COR-L47 (cell line): ENCODE measurements at regions not wholly inside any gene's neighbourhood (a gene's known extent, or its start where the extent isn't known, plus 50 kb on each side); places are given as distances from the start of the nearest gene placed in this dataset.
A peak's percentile ranks its signal among the peaks of the same experiment; 100 is the strongest.
"Not testable (repeated sequence)": the region's sequence is repeated elsewhere in the genome, so short reads cannot be mapped to it uniquely, and the experiment has no call there.

Source experiments
- DNase-seq: peaks from one replicate; lab custom pipeline; 2025; lab: John Stamatoyannopoulos, UW

- DNase-seq = not testable (repeated sequence)
Observed at GRCh38 chr7:76117306-76117991, 69.5 kb downstream of the MDH2 start.

- DNase-seq = not testable (repeated sequence)
Observed at GRCh38 chr7:76118253-76119036, 70.5 kb downstream of the MDH2 start.

- DNase-seq = no peak
Observed at GRCh38 chr7:76121044-76121443, 73.1 kb downstream of the MDH2 start.

- DNase-seq = no peak
Observed at GRCh38 chr7:76122516-76123239, 74.8 kb downstream of the MDH2 start.

- DNase-seq = no peak
Observed at GRCh38 chr7:76123316-76123715, 75.4 kb downstream of the MDH2 start.

- DNase-seq = no peak
Observed at GRCh38 chr7:76125560-76125959, 76.1 kb upstream of the SRRM3 start.

GRCh38 chr7:76126632-76127031 lies 75.1 kb upstream of the SRRM3 start:
- no peak for DNase-seq

- DNase-seq = no peak
Observed at GRCh38 chr7:76129366-76129765, 72.3 kb upstream of the SRRM3 start.

GRCh38 chr7:76129836-76130235 lies 71.9 kb upstream of the SRRM3 start:
- DNase-seq = no peak

- peak; percentile 50 for DNase-seq
Observed at GRCh38 chr7:76130661-76131060, 71.0 kb upstream of the SRRM3 start.

GRCh38 chr7:76131887-76132286 lies 69.8 kb upstream of the SRRM3 start:
- not testable (repeated sequence) for DNase-seq

- DNase-seq = no peak
Observed at GRCh38 chr7:76133164-76133775, 68.4 kb upstream of the SRRM3 start.

GRCh38 chr7:76133839-76134238 lies 67.9 kb upstream of the SRRM3 start:
- DNase-seq = no peak

- not testable (repeated sequence) for DNase-seq
Observed at GRCh38 chr7:76135263-76135662, 66.4 kb upstream of the SRRM3 start.

GRCh38 chr7:76138577-76139313 lies 63.0 kb upstream of the SRRM3 start:
- DNase-seq = not testable (repeated sequence)

GRCh38 chr7:76139670-76140069 lies 62.0 kb upstream of the SRRM3 start:
- no peak for DNase-seq

- DNase-seq = not testable (repeated sequence)
Observed at GRCh38 chr7:76140259-76140658, 61.4 kb upstream of the SRRM3 start.

GRCh38 chr7:76142861-76143260 lies 58.8 kb upstream of the SRRM3 start:
- no peak for DNase-seq

- not testable (repeated sequence) for DNase-seq
Observed at GRCh38 chr7:76144664-76145270, 56.9 kb upstream of the SRRM3 start.

- no peak for DNase-seq
Observed at GRCh38 chr7:76146374-76146773, 55.3 kb upstream of the SRRM3 start.

GRCh38 chr7:76148947-76149346 lies 52.7 kb upstream of the SRRM3 start:
- not testable (repeated sequence) for DNase-seq
